Glutamatergic neuron (in vitro differentiated cells): ENCODE measurements at regions not wholly inside any gene's neighbourhood (a gene's known extent, or its start where the extent isn't known, plus 50 kb on each side); places are given as distances from the start of the nearest gene placed in this dataset.

Experiments used
- DNase-seq: peaks from one replicate; pipeline ENCODE4 v3.0.0; 2022
- H3K27ac Mint-ChIP-seq: one replicate; pipeline ENCODE4 v1.8.0; 2020; ENCODE audit warnings: mild to moderate bottlenecking, mixed read lengths, inconsistent platforms; ENCODE audit not compliant: unreplicated experiment
- H3K27me3 Mint-ChIP-seq: one replicate; pipeline ENCODE4 v1.8.0; 2020; ENCODE audit warnings: mild to moderate bottlenecking, moderate library complexity, mixed read lengths, inconsistent platforms; ENCODE audit not compliant: unreplicated experiment
- H3K36me3 Mint-ChIP-seq: one replicate; pipeline ENCODE4 v1.8.0; 2020; ENCODE audit warnings: mild to moderate bottlenecking, mixed read lengths, inconsistent platforms; ENCODE audit not compliant: unreplicated experiment
- H3K4me1 Mint-ChIP-seq: one replicate; pipeline ENCODE4 v1.8.0; 2020; ENCODE audit warnings: mild to moderate bottlenecking, low read depth, mixed read lengths, inconsistent platforms; ENCODE audit not compliant: unreplicated experiment
- H3K4me3 Mint-ChIP-seq: one replicate; pipeline ENCODE4 v1.8.0; 2020; ENCODE audit warnings: mild to moderate bottlenecking, mixed read lengths, inconsistent platforms; ENCODE audit not compliant: unreplicated experiment
- H3K9me3 Mint-ChIP-seq: one replicate; pipeline ENCODE4 v1.8.0; 2020; ENCODE audit warnings: mild to moderate bottlenecking, moderate library complexity, mixed read lengths, inconsistent platforms; ENCODE audit not compliant: unreplicated experiment
- CTCF ChIP-seq: fragments of 200-600 bp; sonication (generic); IDR thresholded peaks from one replicate; pipeline ENCODE4 v1.5.0; 2021; ENCODE audit not compliant: partially characterized antibody, unreplicated experiment

GRCh38 chr6:147621263-147621662 is 112.8 kb downstream of the SAMD5 start:
- no peak for TF ChIP-seq CTCF
- Mint-ChIP-seq H3K4me3 (no peak overlapping the region), H3K4me1 (no peaks in the 10 kb centered on the region), H3K27me3 (no peaks in the 10 kb centered on the region), H3K27ac (no peak overlapping the region), H3K36me3 (no peaks in the 10 kb centered on the region), H3K9me3 (no peaks in the 10 kb centered on the region)
- DNase-seq, result no peak

- DNase-seq, result no peak
- no peaks in the 10 kb centered on the region for H3K27me3 Mint-ChIP-seq
- no peaks in the 10 kb centered on the region for H3K9me3 Mint-ChIP-seq
- TF ChIP-seq CTCF, result no peak
- no peak overlapping the region for H3K27ac Mint-ChIP-seq
- H3K36me3 Mint-ChIP-seq, result no peaks in the 10 kb centered on the region
- no peak overlapping the region for H3K4me3 Mint-ChIP-seq
- H3K4me1 Mint-ChIP-seq, result no peaks in the 10 kb centered on the region
Measured at GRCh38 chr6:147621961-147622360, 113.5 kb downstream of the SAMD5 start.

DNA sequence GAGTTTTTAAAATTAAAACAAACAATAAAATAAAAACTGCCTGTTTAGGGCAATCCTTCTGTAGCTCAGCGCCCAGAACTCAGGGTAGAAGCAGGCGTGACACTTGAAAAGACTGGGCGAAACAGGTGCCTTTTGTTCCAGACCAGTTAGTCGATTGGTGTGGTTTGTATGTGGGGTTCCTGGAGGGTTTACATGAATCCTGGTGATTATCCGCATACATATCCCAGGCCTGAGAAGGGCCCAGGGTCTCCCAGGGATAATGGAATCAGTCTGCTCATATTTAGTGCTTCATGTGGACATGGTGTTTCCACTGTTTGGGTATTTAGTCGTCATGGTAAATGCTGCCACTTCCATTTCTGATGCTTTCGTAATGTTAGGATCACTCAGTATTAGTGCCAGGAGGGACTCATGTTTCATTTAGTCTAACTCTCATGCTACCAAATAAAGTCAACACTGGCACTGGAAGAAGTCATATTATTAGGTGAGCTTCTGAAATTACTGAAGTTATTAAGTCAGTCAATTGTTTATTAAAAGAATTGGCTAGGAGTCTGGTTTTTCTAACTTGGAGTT is 116.5 kb downstream of the SAMD5 start:
- H3K4me3 Mint-ChIP-seq, result no peak overlapping the region
- H3K27me3 Mint-ChIP-seq, result no peaks in the 10 kb centered on the region
- no peaks in the 10 kb centered on the region for H3K4me1 Mint-ChIP-seq
- no peak for DNase-seq
- H3K36me3 Mint-ChIP-seq, result no peaks in the 10 kb centered on the region
- no peak for TF ChIP-seq CTCF
- H3K9me3 Mint-ChIP-seq, result no peaks in the 10 kb centered on the region
- H3K27ac Mint-ChIP-seq, result no peak overlapping the region

GRCh38 chr6:147625946-147626345 is 117.5 kb downstream of the SAMD5 start:
- no peak for DNase-seq
- Mint-ChIP-seq H3K4me1 (no peaks in the 10 kb centered on the region), H3K9me3 (no peaks in the 10 kb centered on the region), H3K4me3 (no peak overlapping the region), H3K27me3 (no peaks in the 10 kb centered on the region), H3K27ac (no peak overlapping the region), H3K36me3 (no peaks in the 10 kb centered on the region)
- no peak for TF ChIP-seq CTCF

GRCh38 chr6:147627411-147627810 is 118.9 kb downstream of the SAMD5 start:
- no peak overlapping the region for H3K4me3 Mint-ChIP-seq
- H3K9me3 Mint-ChIP-seq, result peaks cover 2% of the 10 kb centered on the region

More at GRCh38 chr6:147627411-147627810, 118.9 kb downstream of the SAMD5 start:
- Mint-ChIP-seq H3K4me1 (no peaks in the 10 kb centered on the region), H3K27me3 (no peaks in the 10 kb centered on the region), H3K27ac (no peak overlapping the region), H3K36me3 (no peaks in the 10 kb centered on the region)
- DNase-seq, result no peak
- TF ChIP-seq CTCF, result no peak
